A673 (cell line): ENCODE measurements at regions not wholly inside any gene's neighbourhood (a gene's known extent, or its start where the extent isn't known, plus 50 kb on each side); places are given as distances from the start of the nearest gene placed in this dataset.

Source experiments
- BruUV-seq: library from RNA; stranded (reverse); fragments of 400-500 nt; replicated peaks from 2 replicates; lab custom pipeline; 2021; lab: Mats Ljungman, UMichigan
- CTCF ChIA-PET: fragments of 300-600 bp; sonication (Branson Sonifier 250); formaldehyde crosslinking; loops from one replicate; lab custom pipeline; 2022; ENCODE audit warnings: antibody characterized with exemption; lab: Charles Lee
- POLR2A ChIA-PET: fragments of 300-600 bp; sonication (Branson Sonifier 250); formaldehyde crosslinking; loops from one replicate; lab custom pipeline; 2022; ENCODE audit warnings: antibody characterized with exemption; ENCODE audit not compliant: low non-redundant PET; lab: Charles Lee
- DNase-seq: peaks from one replicate; pipeline ENCODE4 v3.0.0-alpha.2; 2015; ENCODE audit warnings: low spot score
- H3K27ac ChIP-seq: fragments of 200-600 bp; sonication (generic); 2 replicates; pipeline ENCODE4 v1.5.1; 2016; ENCODE audit warnings: mixed run types, low read depth, mild to moderate bottlenecking, mixed read lengths, antibody characterized with exemption, low read length; ENCODE audit not compliant: poor library complexity, severe bottlenecking
- H3K27me3 ChIP-seq: fragments of 200-600 bp; sonication (generic); replicated peaks from 2 replicates; pipeline ENCODE4 v1.6.1; 2017; ENCODE audit warnings: mixed run types, low read depth, mild to moderate bottlenecking, mixed read lengths, antibody characterized with exemption, low read length; ENCODE audit not compliant: insufficient read depth, poor library complexity
- H3K36me3 ChIP-seq: fragments of 200-600 bp; sonication (generic); 2 replicates; pipeline ENCODE4 v1.6.1; 2016; ENCODE audit warnings: mixed run types, mild to moderate bottlenecking, mixed read lengths, antibody characterized with exemption, low read length; ENCODE audit not compliant: insufficient read depth, poor library complexity, severe bottlenecking
- H3K4me1 ChIP-seq: fragments of 200-600 bp; sonication (generic); 2 replicates; pipeline ENCODE4 v1.6.1; 2017; ENCODE audit warnings: mixed run types, mild to moderate bottlenecking, mixed read lengths, antibody characterized with exemption, low read length; ENCODE audit not compliant: insufficient read depth, poor library complexity, severe bottlenecking
- H3K4me3 ChIP-seq: fragments of 200-600 bp; sonication (generic); 2 replicates; pipeline ENCODE4 v1.5.1; 2016; ENCODE audit warnings: low read depth, mixed run types, mild to moderate bottlenecking, mixed read lengths, low read length; ENCODE audit not compliant: poor library complexity, severe bottlenecking
- H3K9me3 ChIP-seq: fragments of 200-600 bp; sonication (generic); 2 replicates; pipeline ENCODE4 v1.6.1; 2016; ENCODE audit warnings: mixed run types, low read depth, mild to moderate bottlenecking, mixed read lengths, antibody characterized with exemption, low read length; ENCODE audit not compliant: poor library complexity, severe bottlenecking
- CTCF ChIP-seq: fragments of 300-800, 200-600 bp; sonication (generic); conservative IDR thresholded peaks from 2 replicates; pipeline ENCODE4 v1.5.1; 2017; ENCODE audit warnings: low read depth, mild to moderate bottlenecking, antibody characterized with exemption, low read length, moderate library complexity, mixed read lengths
- EZH2 ChIP-seq: fragments of 200-600 bp; sonication (generic); IDR thresholded peaks from 2 replicates; pipeline ENCODE4 v1.6.1; 2017; ENCODE audit warnings: borderline replicate concordance, low read depth, mild to moderate bottlenecking, mixed read lengths, antibody characterized with exemption, low read length; ENCODE audit not compliant: poor library complexity, severe bottlenecking
- intact Hi-C: fragments of 100-400 bp; cut with micrococcal nuclease; formaldehyde crosslinking; loops from one replicate; pipeline ENCODE4 v1.10.0; 2022; ENCODE audit not compliant: unreplicated experiment

GRCh38 chr13:39894586-39894985, 239.1 kb downstream of the COG6 start:
- peaks cover 12% of the 10 kb centered on the region for H3K4me1 ChIP-seq
- H3K36me3 ChIP-seq = no peaks in the 10 kb centered on the region
- ChIA-PET CTCF (no interaction called here), POLR2A (no interaction called here)
- TF ChIP-seq CTCF = no peak
- no peak overlapping the region for H3K27ac ChIP-seq
- intact Hi-C loops = no loop called here
- H3K9me3 ChIP-seq = no peaks in the 10 kb centered on the region
- no peaks in the 10 kb centered on the region for H3K27me3 ChIP-seq
- H3K4me3 ChIP-seq = no peak overlapping the region
- no TSS peak for BruUV-seq
- DNase-seq = no peak

- TF ChIP-seq CTCF (no peak), EZH2 (no peak)
- intact Hi-C loops = no loop called here
- Histone ChIP-seq H3K9me3 (no peaks in the 10 kb centered on the region), H3K27me3 (no peaks in the 10 kb centered on the region), H3K36me3 (no peaks in the 10 kb centered on the region), H3K4me3 (no peak overlapping the region), H3K27ac (no peak overlapping the region), H3K4me1 (peaks cover 12% of the 10 kb centered on the region)
- no TSS peak for BruUV-seq
- ChIA-PET CTCF (no interaction called here), POLR2A (no interaction called here)
- no peak for DNase-seq
Measured at GRCh38 chr13:39895254-39895653, 239.8 kb downstream of the COG6 start.

GRCh38 chr13:39897636-39898035, 242.2 kb downstream of the COG6 start:
- no peak for TF ChIP-seq CTCF
- no peak for TF ChIP-seq EZH2
- H3K27ac ChIP-seq = no peak overlapping the region
- H3K4me1 ChIP-seq = peaks cover 12% of the 10 kb centered on the region
- no peaks in the 10 kb centered on the region for H3K27me3 ChIP-seq
- ChIA-PET POLR2A (no interaction called here), CTCF (no interaction called here)
- intact Hi-C loops = no loop called here
- DNase-seq = no peak
- H3K9me3 ChIP-seq = no peaks in the 10 kb centered on the region
- no TSS peak for BruUV-seq
- no peak overlapping the region for H3K4me3 ChIP-seq
- H3K36me3 ChIP-seq = no peaks in the 10 kb centered on the region
